Heart left ventricle (tissue), 16 donors: ENCODE measurements at regions not wholly inside any gene's neighbourhood (a gene's known extent, or its start where the extent isn't known, plus 50 kb on each side); places are given as distances from the start of the nearest gene placed in this dataset.

Experiments
- ATAC-seq, 4 donors: fragments of 200-7000 bp; cut with Tn5 transposase; one replicate each; pipeline ENCODE4 v1.9.1; 2020 to 2022; ENCODE audit warnings: moderate library complexity in 4 of 4, mild to moderate bottlenecking in 3 of 4, moderate number of reproducible peaks in 1 of 4
- DNase-seq, 5 donors: peaks; one replicate each; pipeline ENCODE4 v3.0.0-alpha.2; 2020
- H3K27ac ChIP-seq, 12 donors: fragments of 200-600 bp; sonication (generic) in 4 of 12; one replicate each; pipeline versions ENCODE4 v1.5.0 to v1.8.0; 2016 to 2022; ENCODE audit warnings: mild to moderate bottlenecking in 2 of 12
- H3K27me3 ChIP-seq, 9 donors: fragments of 200-600 bp; sonication (generic) in 2 of 9; one replicate each; pipeline versions ENCODE4 v1.5.1 to v1.8.0; 2016 to 2022; ENCODE audit warnings: mild to moderate bottlenecking in 3 of 9
- H3K36me3 ChIP-seq, 9 donors: fragments of 200-600 bp; sonication (generic) in 2 of 9; one replicate each; pipeline versions ENCODE4 v1.5.0 to v1.8.0; 2018 to 2022; ENCODE audit warnings: mild to moderate bottlenecking in 2 of 9
- H3K4me1 ChIP-seq, 12 donors: fragments of 200-600 bp; sonication (generic) in 4 of 12; one replicate each; pipeline versions ENCODE4 v1.5.0 to v1.8.0; 2016 to 2022; ENCODE audit warnings: mild to moderate bottlenecking in 3 of 12
- H3K4me3 ChIP-seq, 12 donors: fragments of 200-600 bp; sonication (generic) in 4 of 12; one replicate each; pipeline versions ENCODE4 v1.5.0 to v1.8.0; 2017 to 2022; ENCODE audit warnings: mild to moderate bottlenecking in 9 of 12, moderate library complexity in 4 of 12
- H3K9me3 ChIP-seq, 12 donors: fragments of 200-600 bp; sonication (generic) in 4 of 12; one replicate each; pipeline versions ENCODE4 v1.5.0 to v1.8.0; 2016 to 2022; ENCODE audit warnings: mild to moderate bottlenecking in 1 of 12
- POLR2A ChIP-seq, 2 donors: fragments of 450-650 bp; IDR thresholded peaks; one replicate each; pipeline ENCODE4 v1.6.1; 2017; ENCODE audit warnings: antibody characterized with exemption in 2 of 2, mild to moderate bottlenecking in 2 of 2, moderate library complexity in 2 of 2
- WGBS, 4 donors: extraction: QIAGEN DNeasy Blood & Tissue Kit in 2 of 4; methylation state at CpG; one replicate each; pipeline versions ENCODE4 v1.1.5 to v1.1.7; 2013 to 2018; 5-methylcytosine and 5-hydroxymethylcytosine counted together
- intact Hi-C, 10 donors: fragments of 100-400 bp; cut with DNase I; formaldehyde crosslinking; loops; one replicate each; pipeline versions ENCODE4 v1.11.1 to v1.14.2; 2022
- TF ChIP-seq, protein P1 (sequence below), 12 donors: fragments of 200-600 bp; sonication (generic) in 4 of 12; IDR thresholded peaks; one replicate each; pipeline versions ENCODE4 v1.5.0 to v1.8.0; 2018 to 2022; ENCODE audit warnings: antibody characterized with exemption in 12 of 12, mild to moderate bottlenecking in 5 of 12
- donor health status: ischemic (EF 13 %, LVEDD 7.1; RV severe dilation, severe dysfunction).
- donor health status: healthy with polysubstance abuse.
- donor health status: DM: no; HTN: yes; CAD: no.
- donor health status: DM: no; HTN: no; CAD: no.
- donor health status: ischemic (EF 25% LVEDD 6.9; RV normal size, moderate dysfunction).
- donor health status: ischemic (EF 25% LVEDD 5.7; RV mildly dilated, moderate dysfunction).
- donor health status: healthy.
- donor health status: DM: yes; HTN: yes; CAD: no.
- donor health status: ischemic (EF 35%, LVEDD 5.7; RV mildly dilated, moderate dysfunction).
- donor health status: nonischemic (EF 11% LVEDD 7.7; RV severe dilation, severe dysfunction).
- donor health status: DM: yes; HTN: yes; CAD: no.
- donor health status: PGD.
- donor health status: ischemic (EF 29% LVEDD 5.4; RV normal size, mild dysfunction).
- donor health status: nonischemic (EF 23%, LVEDD 6.1; RV moderate dilation, normal function).

DNA sequence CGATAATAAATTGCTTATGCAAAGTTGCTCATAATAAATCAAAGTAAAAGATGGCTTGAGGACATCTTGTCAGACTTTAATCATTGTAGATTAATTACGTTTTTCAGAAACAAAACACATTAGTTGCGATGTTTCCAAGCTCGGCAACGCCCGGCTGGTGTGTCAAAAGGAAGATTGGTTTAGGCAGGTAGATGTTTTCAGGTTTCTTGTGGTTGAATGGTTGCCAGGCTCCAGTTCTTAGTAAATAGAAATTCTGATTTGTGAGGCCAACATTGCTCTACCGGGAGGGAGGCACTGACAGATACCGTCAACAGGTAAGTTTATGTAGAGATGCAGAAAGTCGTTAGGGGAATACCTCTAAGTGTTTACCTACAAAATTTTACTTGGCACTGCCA, 280.3 kb downstream of the NPR3 start:
- DNase-seq (no peak), ATAC-seq (no peak)
- intact Hi-C loops: no loop called here
- no peaks in the 10 kb centered on the region for H3K9me3 ChIP-seq
- no peak overlapping the region for H3K27ac ChIP-seq
- H3K4me3 ChIP-seq: no peak overlapping the region
- WGBS, 4 donors: 90 to 92% (median 91%) methylated on average over 9 of the region's 9 CpGs
- TF ChIP-seq, protein P1, sequence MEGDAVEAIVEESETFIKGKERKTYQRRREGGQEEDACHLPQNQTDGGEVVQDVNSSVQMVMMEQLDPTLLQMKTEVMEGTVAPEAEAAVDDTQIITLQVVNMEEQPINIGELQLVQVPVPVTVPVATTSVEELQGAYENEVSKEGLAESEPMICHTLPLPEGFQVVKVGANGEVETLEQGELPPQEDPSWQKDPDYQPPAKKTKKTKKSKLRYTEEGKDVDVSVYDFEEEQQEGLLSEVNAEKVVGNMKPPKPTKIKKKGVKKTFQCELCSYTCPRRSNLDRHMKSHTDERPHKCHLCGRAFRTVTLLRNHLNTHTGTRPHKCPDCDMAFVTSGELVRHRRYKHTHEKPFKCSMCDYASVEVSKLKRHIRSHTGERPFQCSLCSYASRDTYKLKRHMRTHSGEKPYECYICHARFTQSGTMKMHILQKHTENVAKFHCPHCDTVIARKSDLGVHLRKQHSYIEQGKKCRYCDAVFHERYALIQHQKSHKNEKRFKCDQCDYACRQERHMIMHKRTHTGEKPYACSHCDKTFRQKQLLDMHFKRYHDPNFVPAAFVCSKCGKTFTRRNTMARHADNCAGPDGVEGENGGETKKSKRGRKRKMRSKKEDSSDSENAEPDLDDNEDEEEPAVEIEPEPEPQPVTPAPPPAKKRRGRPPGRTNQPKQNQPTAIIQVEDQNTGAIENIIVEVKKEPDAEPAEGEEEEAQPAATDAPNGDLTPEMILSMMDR (IDR thresholded peaks at IDR 0.05): no peak
- no peak for TF ChIP-seq POLR2A (IDR thresholded peaks at IDR 0.05)
- H3K4me1 ChIP-seq: no peaks in the 10 kb centered on the region
- H3K27me3 ChIP-seq: no peaks in the 10 kb centered on the region
- H3K36me3 ChIP-seq: no peaks in the 10 kb centered on the region

- ATAC-seq (no peak), DNase-seq (no peak)
- Histone ChIP-seq H3K27ac (no peak overlapping the region), H3K4me3 (no peak overlapping the region), H3K36me3 (no peaks in the 10 kb centered on the region), H3K27me3 (no peaks in the 10 kb centered on the region), H3K4me1 (no peaks in the 10 kb centered on the region), H3K9me3 (peaks cover 0 to 17% (median 0%) of the 10 kb centered on the region in 12 donors)
- TF ChIP-seq, protein P1 (IDR thresholded peaks at IDR 0.05): no peak
- TF ChIP-seq POLR2A (IDR thresholded peaks at IDR 0.05): no peak
- intact Hi-C loops: no loop called here
- 63 to 81% (median 68%) methylated on average over 1 of the region's 1 CpG for WGBS, 4 donors
These were observed 285.2 kb downstream of the NPR3 start for GRCh38 chr5:32996336-32996735.

GRCh38 chr5:33008751-33009418, 297.8 kb downstream of the NPR3 start:
- Histone ChIP-seq H3K36me3 (no peaks in the 10 kb centered on the region), H3K27me3 (no peaks in the 10 kb centered on the region), H3K9me3 (peaks cover 0 to 32% (median 8%) of the 10 kb centered on the region in 12 donors), H3K4me3 (no peak overlapping the region), H3K4me1 (no peaks in the 10 kb centered on the region), H3K27ac (no peak overlapping the region)
- no peak for ATAC-seq
- DNase-seq: no peak
- TF ChIP-seq POLR2A (IDR thresholded peaks at IDR 0.05): no peak
- TF ChIP-seq, protein P1 (IDR thresholded peaks at IDR 0.05): no peak
- intact Hi-C loops: no loop called here
- 78 to 84% (median 80%) methylated on average over 6 of the region's 6 CpGs for WGBS, 4 donors

- TF ChIP-seq POLR2A (IDR thresholded peaks at IDR 0.05): no peak
- TF ChIP-seq, protein P1 (IDR thresholded peaks at IDR 0.05): no peak
- no peaks in the 10 kb centered on the region for H3K36me3 ChIP-seq
- intact Hi-C loops: loop anchor here in 1 of 10 donors (10.0 kb wide), 1 partner anchor 116 kb away; no protein-coding TSS in a partner anchor
- ATAC-seq (no peak), DNase-seq (no peak)
- 64 to 75% (median 70%) methylated on average over 1 of the region's 1 CpG for WGBS, 4 donors
- no peak overlapping the region for H3K4me3 ChIP-seq
- H3K27me3 ChIP-seq: no peaks in the 10 kb centered on the region
- no peaks in the 10 kb centered on the region for H3K4me1 ChIP-seq
- peaks cover 0 to 46% (median 19%) of the 10 kb centered on the region in 12 donors for H3K9me3 ChIP-seq
- H3K27ac ChIP-seq: no peak overlapping the region
These were observed 299.7 kb downstream of the NPR3 start for GRCh38 chr5:33010846-33011245.
